ENCODE measurements at regions not wholly inside any gene's neighbourhood (a gene's known extent, or its start where the extent isn't known, plus 50 kb on each side); places are given as distances from the start of the nearest gene placed in this dataset.

- H3K79me1 ChIP-seq (ENCODE audit: low read depth, low read length) = no peaks in the 10 kb centered on the region
- WGBS, 2 experiments (ENCODE audit: extremely low coverage in 1 of 2, insufficient coverage in 1 of 2, insufficient read length in 1 of 2, insufficient replicate concordance in 2 of 2, low coverage in 1 of 2, low lambda C conversion rate in 2 of 2, missing lambda C conversion rate in 1 of 2) = 88% methylated on average over 13 of the region's 13 CpGs; no CpG with 5 or more reads in 1 of the 2 experiments
- no peak overlapping the region; the same call in 1 of the 2 replicates for H3K18ac ChIP-seq (ENCODE audit: extremely low read depth, low read length)
- H3K9ac ChIP-seq (replicated peaks in 1 of 4; ENCODE audit: extremely low read depth in 1 of 4, low read depth in 3 of 4, low read length in 3 of 4) = no peak overlapping the region
- H3K79me2 ChIP-seq (ENCODE audit: control insufficient read depth in 1 of 2, insufficient read depth in 2 of 2, low read length in 2 of 2) = no peaks in the 10 kb centered on the region
- no peak for DNase-seq (ENCODE audit: low read depth in 1 of 2, low spot score in 2 of 2)
- no peak overlapping the region for H3K4me3 ChIP-seq (ENCODE audit: extremely low read depth in 1 of 4, insufficient read depth in 2 of 4, low read depth in 3 of 4, low read length in 4 of 4)
- H2BK5ac ChIP-seq (ENCODE audit: low read depth, low read length) = peak overlapping the region; percentile 66; the same call in 1 of the 2 replicates
- no peak overlapping the region for H3K56ac ChIP-seq (replicated peaks; ENCODE audit: insufficient read length, low read depth, low read length)
- no peaks in the 10 kb centered on the region for H3K36me3 ChIP-seq (ENCODE audit: control insufficient read depth in 2 of 4, insufficient read depth in 4 of 4, low read length in 3 of 4)
- CTCF ChIA-PET (ENCODE audit: partially characterized antibody) = interaction anchor here (0.6 to 1.8 kb wide), 7 partner anchors 12 to 279 kb away, joined by 3 to 5 read pairs (median 4); no protein-coding TSS in a partner anchor
- H2BK12ac ChIP-seq (ENCODE audit: low read depth, low read length) = peak overlapping the region; percentile 2; the same call in 1 of the 2 replicates
- no peak overlapping the region for H3K14ac ChIP-seq (ENCODE audit: insufficient read length)
- H4K5ac ChIP-seq (ENCODE audit: insufficient read length, low read depth, low read length) = no peak overlapping the region
- H3K27ac ChIP-seq (ENCODE audit: low read depth, low read length) = no peak overlapping the region
- no peak overlapping the region for H3K4me2 ChIP-seq (ENCODE audit: insufficient read depth in 1 of 2, low read depth in 2 of 2, low read length in 2 of 2)
- no peak overlapping the region for H3K4ac ChIP-seq (replicated peaks; ENCODE audit: insufficient read length, low read depth, low read length)
- no peak overlapping the region for H2AFZ ChIP-seq (ENCODE audit: low read length)
- no peak overlapping the region for H4K8ac ChIP-seq (ENCODE audit: extremely low read depth, insufficient read depth, low read length)
- no peaks in the 10 kb centered on the region for H4K20me1 ChIP-seq (replicated peaks in 1 of 2; ENCODE audit: control insufficient read depth in 1 of 2, insufficient read depth in 2 of 2, low read length in 2 of 2)
- H4K91ac ChIP-seq (replicated peaks; ENCODE audit: insufficient read length, low read length) = peak overlapping the region; percentile 26
- POLR2A ChIA-PET (ENCODE audit: partially characterized antibody) = interaction anchor here (1.2 to 5.4 kb wide), 3 partner anchors 10 to 153 kb away, joined by 3 to 65 read pairs (median 8); partner anchors contain the start of gene IER5L
- H2AK5ac ChIP-seq (ENCODE audit: low read depth, low read length) = peak overlapping the region; percentile 79; the same call in 1 of the 2 replicates
- 0 out of 2 replicates have a peak overlapping the region, but pooled peaks have one; percentile 97 for H2BK20ac ChIP-seq (ENCODE audit: low read length)
- no peak overlapping the region for H2BK120ac ChIP-seq (replicated peaks; ENCODE audit: low read depth, low read length)
- H2BK15ac ChIP-seq (ENCODE audit: low read length) = peak overlapping the region; percentile 61; the same call in 1 of the 2 replicates
- no peak overlapping the region for H3K23ac ChIP-seq (ENCODE audit: insufficient read length)
- peaks cover 2 to 7% of the 10 kb centered on the region in 2 experiments for H3K9me3 ChIP-seq (ENCODE audit: insufficient read depth in 2 of 2, low read depth in 1 of 2, low read length in 1 of 2)
- no peaks in the 10 kb centered on the region for H3K27me3 ChIP-seq (replicated peaks in 1 of 4; ENCODE audit: control insufficient read depth in 3 of 4, extremely low read depth in 1 of 4, insufficient read depth in 3 of 4, low read length in 3 of 4)
- FAIRE-seq = no peak
- H3K4me1 ChIP-seq (replicated peaks in 1 of 4; ENCODE audit: control insufficient read depth in 3 of 4, insufficient read depth in 4 of 4, low read length in 3 of 4) = peaks cover 3 to 28% (median 22%) of the 10 kb centered on the region in 4 experiments
- H3K23me2 ChIP-seq (ENCODE audit: low read depth, low read length) = peaks cover 7% of the 10 kb centered on the region; the same call in 1 of the 2 replicates
- TF ChIP-seq, protein P1, sequence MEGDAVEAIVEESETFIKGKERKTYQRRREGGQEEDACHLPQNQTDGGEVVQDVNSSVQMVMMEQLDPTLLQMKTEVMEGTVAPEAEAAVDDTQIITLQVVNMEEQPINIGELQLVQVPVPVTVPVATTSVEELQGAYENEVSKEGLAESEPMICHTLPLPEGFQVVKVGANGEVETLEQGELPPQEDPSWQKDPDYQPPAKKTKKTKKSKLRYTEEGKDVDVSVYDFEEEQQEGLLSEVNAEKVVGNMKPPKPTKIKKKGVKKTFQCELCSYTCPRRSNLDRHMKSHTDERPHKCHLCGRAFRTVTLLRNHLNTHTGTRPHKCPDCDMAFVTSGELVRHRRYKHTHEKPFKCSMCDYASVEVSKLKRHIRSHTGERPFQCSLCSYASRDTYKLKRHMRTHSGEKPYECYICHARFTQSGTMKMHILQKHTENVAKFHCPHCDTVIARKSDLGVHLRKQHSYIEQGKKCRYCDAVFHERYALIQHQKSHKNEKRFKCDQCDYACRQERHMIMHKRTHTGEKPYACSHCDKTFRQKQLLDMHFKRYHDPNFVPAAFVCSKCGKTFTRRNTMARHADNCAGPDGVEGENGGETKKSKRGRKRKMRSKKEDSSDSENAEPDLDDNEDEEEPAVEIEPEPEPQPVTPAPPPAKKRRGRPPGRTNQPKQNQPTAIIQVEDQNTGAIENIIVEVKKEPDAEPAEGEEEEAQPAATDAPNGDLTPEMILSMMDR (IDR thresholded peaks at IDR 0.05; ENCODE audit: control extremely low read depth in 1 of 3, insufficient read depth in 1 of 3, low read depth in 1 of 3, low read length in 3 of 3) = peak in 1 of 3 experiments; percentile 12; a peak in 1 of 4 replicates
- TF ChIP-seq SIX5 (IDR thresholded peaks at IDR 0.05; ENCODE audit: low read depth, low read length) = no peak
- TF ChIP-seq SP2 (IDR thresholded peaks at IDR 0.05; ENCODE audit: low read length) = no peak
- TF ChIP-seq HDAC6 (IDR thresholded peaks at IDR 0.05; ENCODE audit: low read depth, low read length) = no peak
- TF ChIP-seq TCF12 (IDR thresholded peaks at IDR 0.05; ENCODE audit: low read depth, low read length) = no peak
- TF ChIP-seq CEBPB (IDR thresholded peaks at IDR 0.05; ENCODE audit: low read depth, low read length) = no peak
- TF ChIP-seq CREB1 (IDR thresholded peaks at IDR 0.05) = no peak
- no peak for TF ChIP-seq CTBP2 (IDR thresholded peaks at IDR 0.05; ENCODE audit: borderline replicate concordance, insufficient read depth, insufficient read length, low read length)
- TF ChIP-seq BACH1 (IDR thresholded peaks at IDR 0.05; ENCODE audit: low read length) = no peak
- no peak for TF ChIP-seq TAF7 (optimal IDR thresholded peaks at IDR 0.05; ENCODE audit: borderline replicate concordance, low read depth, low read length)
These were observed 153.9 kb upstream of the IER5L start for GRCh38 chr9:129331772-129332500.
